HCT116 (cell line): ENCODE measurements at regions not wholly inside any gene's neighbourhood (a gene's known extent, or its start where the extent isn't known, plus 50 kb on each side); places are given as distances from the start of the nearest gene placed in this dataset.

Experiments
- ATAC-seq: fragments of 200-7000 bp; cut with Tn5 transposase; 2 replicates; pipeline ENCODE4 v1.9.1; 2020; ENCODE audit warnings: mild to moderate bottlenecking, moderate library complexity
- BruUV-seq: library from RNA; stranded (reverse); fragments of 400-500 nt; replicated peaks from 2 replicates; lab custom pipeline; 2021; lab: Mats Ljungman, UMichigan
- CTCF ChIA-PET: fragments of 300-600 bp; sonication (Branson Sonifier 250); formaldehyde crosslinking; loops from one replicate; lab custom pipeline; 2021; ENCODE audit warnings: antibody characterized with exemption; lab: Charles Lee
- POLR2A ChIA-PET: fragments of 300-600, 350-600 bp; sonication (Branson Sonifier 250); formaldehyde crosslinking; loops from one replicate; lab custom pipeline; 2021; ENCODE audit warnings: antibody characterized with exemption; lab: Charles Lee
- RAD21 ChIA-PET, 2 experiments: fragments of 300-600 bp; sonication (Branson Sonifier 250); formaldehyde crosslinking; loops; one replicate each; lab custom pipeline; 2023; ENCODE audit warnings: low total read pairs in 2 of 2; ENCODE audit not compliant: uncharacterized antibody in 2 of 2, unreplicated experiment in 2 of 2, low non-redundant PET in 1 of 2; lab: Charles Lee
- DNase-seq: peaks from one replicate; pipeline ENCODE4 v3.0.0-alpha.2; 2010; ENCODE audit warnings: low read depth, low spot score
- H2AFZ ChIP-seq: fragments of 200-600 bp; shearing (Covaris generic), sonication (generic); 2 replicates; pipeline ENCODE4 v1.6.1; 2017; ENCODE audit warnings: low read depth, mixed run types, mixed read lengths, antibody characterized with exemption, low read length; ENCODE audit not compliant: poor library complexity, severe bottlenecking
- H3K27ac ChIP-seq: 2 replicates; pipeline ENCODE4 v1.5.1; 2012; ENCODE audit warnings: low read depth, low read length
- H3K27me3 ChIP-seq: fragments of 200-600 bp; sonication (generic); 2 replicates; pipeline ENCODE4 v1.6.1; 2016; ENCODE audit warnings: mixed run types, low read length, mixed read lengths; ENCODE audit not compliant: insufficient read depth
- H3K36me3 ChIP-seq, 2 experiments: fragments of 200-500 bp in 1 of 2; fragments of 200-600 bp in 1 of 2; sonication (Bioruptor generic) in 1 of 2; sonication (generic) in 1 of 2; 2 replicates each; pipeline versions ENCODE4 v1.5.1 to v1.6.1; 2014 to 2016; ENCODE audit warnings: low read length in 2 of 2, inconsistent platforms in 1 of 2, mixed read lengths in 1 of 2, mixed run types in 1 of 2; ENCODE audit not compliant: insufficient read depth in 2 of 2, control insufficient read depth in 1 of 2
- H3K4me1 ChIP-seq, 2 experiments: fragments of 200-600 bp in 1 of 2; sonication (generic) in 1 of 2; 2 replicates each; pipeline versions ENCODE4 v1.5.1 to v1.6.1; 2012 to 2017; ENCODE audit warnings: low read length in 2 of 2, inconsistent platforms in 1 of 2, mild to moderate bottlenecking in 1 of 2, mixed read lengths in 1 of 2, mixed run types in 1 of 2, moderate library complexity in 1 of 2; ENCODE audit not compliant: insufficient read depth in 2 of 2, control insufficient read depth in 1 of 2
- H3K4me2 ChIP-seq: fragments of 200-600 bp; sonication (generic); 2 replicates; pipeline ENCODE4 v1.6.1; 2017; ENCODE audit warnings: mixed run types, low read length, mixed read lengths
- H3K4me3 ChIP-seq, 2 experiments: fragments of 200-600 bp in 1 of 2; sonication (generic) in 1 of 2; replicated peaks in 1 of 2; 2 replicates each; pipeline ENCODE4 v1.5.1; 2011 to 2016; ENCODE audit warnings: low read length in 2 of 2, control low read depth in 1 of 2, low read depth in 1 of 2, mild to moderate bottlenecking in 1 of 2, mixed read lengths in 1 of 2, mixed run types in 1 of 2
- H3K79me2 ChIP-seq: fragments of 200-600 bp; sonication (generic); 2 replicates; pipeline ENCODE4 v1.6.1; 2017; ENCODE audit warnings: mild to moderate bottlenecking, mixed run types, low read length, moderate library complexity, mixed read lengths; ENCODE audit not compliant: insufficient read depth
- H3K9ac ChIP-seq: fragments of 200-600 bp; sonication (generic); 2 replicates; pipeline ENCODE4 v1.6.1; 2016; ENCODE audit warnings: low read length, mixed read lengths
- H3K9me2 ChIP-seq: fragments of 200-600 bp; sonication (generic), shearing (Covaris generic); 2 replicates; pipeline ENCODE4 v1.6.1; 2017; ENCODE audit warnings: mixed run types, mild to moderate bottlenecking, moderate library complexity; ENCODE audit not compliant: insufficient read depth
- H3K9me3 ChIP-seq, 2 experiments: fragments of 200-500 bp in 1 of 2; fragments of 200-600 bp in 1 of 2; sonication (Bioruptor generic) in 1 of 2; sonication (generic) in 1 of 2; 2 replicates each; pipeline ENCODE4 v1.6.1; 2014 to 2017; ENCODE audit warnings: low read length in 2 of 2, mixed read lengths in 2 of 2, inconsistent platforms in 1 of 2, low read depth in 1 of 2, mild to moderate bottlenecking in 1 of 2, mixed run types in 1 of 2, moderate library complexity in 1 of 2; ENCODE audit not compliant: control insufficient read depth in 1 of 2, insufficient read depth in 1 of 2
- H4K20me1 ChIP-seq: fragments of 200-600 bp; sonication (generic), shearing (Covaris generic); 2 replicates; pipeline ENCODE4 v1.6.1; 2017; ENCODE audit warnings: mixed run types, mild to moderate bottlenecking, moderate library complexity; ENCODE audit not compliant: insufficient read depth
- CBX3 ChIP-seq: IDR thresholded peaks from 2 replicates; pipeline ENCODE4 v1.6.1; 2012; ENCODE audit warnings: low read depth
- CEBPB ChIP-seq: IDR thresholded peaks from 2 replicates; pipeline ENCODE4 v1.6.1; 2012; ENCODE audit warnings: low read depth
- ELF1 ChIP-seq: IDR thresholded peaks from 2 replicates; pipeline ENCODE4 v1.6.1; 2012; ENCODE audit warnings: low read depth, borderline replicate concordance
- FOSL1 ChIP-seq: IDR thresholded peaks from 2 replicates; pipeline ENCODE4 v1.6.1; 2012; ENCODE audit warnings: low read depth
- JUND ChIP-seq: IDR thresholded peaks from 2 replicates; pipeline ENCODE4 v1.6.1; 2012
- MAX ChIP-seq: IDR thresholded peaks from 2 replicates; pipeline ENCODE4 v1.6.1; 2012
- POLR2A ChIP-seq: IDR thresholded peaks from 2 replicates; pipeline ENCODE4 v1.7.0; 2011; ENCODE audit warnings: borderline replicate concordance; ENCODE audit not compliant: insufficient read depth, insufficient read length; ENCODE audit errors: extremely low read depth
- POLR2AphosphoS5 ChIP-seq: IDR thresholded peaks from 2 replicates; pipeline ENCODE4 v1.6.1; 2011; ENCODE audit warnings: mild to moderate bottlenecking, low read depth, low read length, moderate library complexity
- SIN3A ChIP-seq: IDR thresholded peaks from 2 replicates; pipeline ENCODE4 v1.6.1; 2012; ENCODE audit warnings: low read depth
- SP1 ChIP-seq: IDR thresholded peaks from 2 replicates; pipeline ENCODE4 v1.6.1; 2012; ENCODE audit warnings: low read depth
- SRF ChIP-seq: IDR thresholded peaks from 2 replicates; pipeline ENCODE4 v1.6.1; 2012; ENCODE audit warnings: low read depth
- TCF7L2 ChIP-seq: IDR thresholded peaks from 2 replicates; pipeline ENCODE4 v1.7.0; 2011; ENCODE audit warnings: borderline replicate concordance, inconsistent platforms; ENCODE audit not compliant: insufficient read depth, insufficient read length; ENCODE audit errors: extremely low read depth
- YY1 ChIP-seq: IDR thresholded peaks from 2 replicates; pipeline ENCODE4 v1.6.1; 2011; ENCODE audit warnings: low read length, low read depth, moderate library complexity, mild to moderate bottlenecking; ENCODE audit not compliant: insufficient replicate concordance; ENCODE audit errors: extremely low read depth
- ZFX ChIP-seq: fragments of 450-650 bp; IDR thresholded peaks from 2 replicates; pipeline ENCODE4 v1.6.1; 2017
- intact Hi-C: fragments of 100-400 bp; cut with micrococcal nuclease; formaldehyde crosslinking; loops from 2 replicates; pipeline ENCODE4 v1.10.0; 2022
- TF ChIP-seq, protein P1 (sequence below), 3 experiments: fragments of 200-600 bp in 1 of 3; sonication (generic) in 1 of 3; IDR thresholded peaks in 2 of 3; conservative IDR thresholded peaks in 1 of 3; 2 replicates each; pipeline ENCODE4 v1.5.1; 2012 to 2017; ENCODE audit warnings: low read depth in 2 of 3, low read length in 2 of 3, antibody characterized with exemption in 1 of 3, borderline replicate concordance in 1 of 3, control low read depth in 1 of 3, mild to moderate bottlenecking in 1 of 3, mixed read lengths in 1 of 3, mixed run types in 1 of 3, moderate library complexity in 1 of 3; ENCODE audit not compliant: insufficient read depth in 1 of 3
- TF ChIP-seq, protein P2 (sequence below): IDR thresholded peaks from 2 replicates; pipeline ENCODE4 v1.6.1; 2012; ENCODE audit warnings: low read depth

GRCh38 chr20:39941245-39941644 lies 747.8 kb downstream of the MAFB start:
- BruUV-seq: no TSS peak
- no peak for TF ChIP-seq CEBPB
- no peak for TF ChIP-seq POLR2A
- TF ChIP-seq TCF7L2: no peak
- TF ChIP-seq YY1: no peak
- TF ChIP-seq, all 23 proteins: peak for 0
- DNase-seq (no peak), ATAC-seq (no peak)
- H3K9me2 ChIP-seq: no peaks in the 10 kb centered on the region
- ChIA-PET CTCF (no interaction called here), RAD21 (no interaction called here), POLR2A (no interaction called here)
- no peaks in the 10 kb centered on the region for H4K20me1 ChIP-seq
- peaks cover 0 to 7% of the 10 kb centered on the region in 2 experiments; a peak in 2 of 4 replicates for H3K9me3 ChIP-seq
- no peaks in the 10 kb centered on the region for H3K4me1 ChIP-seq
- intact Hi-C loops: no loop called here
- H2AFZ ChIP-seq: no peak overlapping the region
- no peak overlapping the region for H3K27ac ChIP-seq
- no peak overlapping the region for H3K9ac ChIP-seq
- no peaks in the 10 kb centered on the region for H3K27me3 ChIP-seq
- H3K4me3 ChIP-seq: no peak overlapping the region
- no peaks in the 10 kb centered on the region for H3K36me3 ChIP-seq
- no peak overlapping the region for H3K4me2 ChIP-seq
- no peaks in the 10 kb centered on the region for H3K79me2 ChIP-seq

DNA sequence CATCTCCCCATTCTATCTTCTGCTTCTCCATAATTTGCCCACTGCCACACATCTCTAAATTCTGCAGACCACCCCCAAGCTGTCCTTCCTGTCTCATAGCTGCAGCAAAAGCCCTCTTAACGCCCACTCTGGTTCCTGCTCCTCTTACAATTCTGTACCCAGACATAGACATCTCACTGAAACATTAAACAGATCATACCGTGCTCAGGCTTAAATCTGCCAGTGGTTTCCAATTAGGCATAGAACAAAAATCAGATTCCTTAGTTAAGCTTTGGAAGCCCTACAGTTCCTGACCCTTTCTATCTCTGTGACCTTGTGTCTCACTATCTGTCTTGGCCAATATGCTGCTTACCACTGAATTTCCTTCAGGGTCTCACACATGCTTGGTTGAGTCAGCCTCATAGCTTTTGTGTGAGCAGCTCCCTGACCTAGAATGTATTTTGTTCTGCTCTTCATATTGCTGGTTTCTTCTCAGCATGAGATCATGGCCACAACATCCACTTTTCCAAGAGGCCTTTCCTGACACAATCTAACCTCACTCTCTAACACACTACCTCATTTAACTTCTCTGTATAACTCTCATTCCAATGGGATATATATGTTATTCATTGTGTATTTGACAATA lies 749.7 kb downstream of the MAFB start:
- ChIA-PET RAD21 (no interaction called here), POLR2A (no interaction called here), CTCF (no interaction called here)
- Histone ChIP-seq H3K4me3 (no peak overlapping the region), H3K36me3 (no peaks in the 10 kb centered on the region), H3K4me1 (no peaks in the 10 kb centered on the region), H3K27ac (no peak overlapping the region), H3K27me3 (no peaks in the 10 kb centered on the region), H3K9ac (no peak overlapping the region), H2AFZ (no peak overlapping the region), H3K9me3 (peaks cover 0 to 7% of the 10 kb centered on the region in 2 experiments; a peak in 2 of 4 replicates), H4K20me1 (no peaks in the 10 kb centered on the region), H3K79me2 (no peaks in the 10 kb centered on the region), H3K4me2 (no peak overlapping the region), H3K9me2 (no peaks in the 10 kb centered on the region)
- ATAC-seq (no peak), DNase-seq (no peak)
- BruUV-seq: no TSS peak
- intact Hi-C loops: no loop called here
- TF ChIP-seq SIN3A (no peak), TCF7L2 (no peak), JUND (no peak), MAX (no peak), CBX3 (no peak), YY1 (no peak), SP1 (no peak), CEBPB (no peak), SRF (no peak), ZFX (no peak), POLR2A (no peak), FOSL1 (no peak), POLR2AphosphoS5 (no peak), ELF1 (no peak)
- TF ChIP-seq, protein P1, sequence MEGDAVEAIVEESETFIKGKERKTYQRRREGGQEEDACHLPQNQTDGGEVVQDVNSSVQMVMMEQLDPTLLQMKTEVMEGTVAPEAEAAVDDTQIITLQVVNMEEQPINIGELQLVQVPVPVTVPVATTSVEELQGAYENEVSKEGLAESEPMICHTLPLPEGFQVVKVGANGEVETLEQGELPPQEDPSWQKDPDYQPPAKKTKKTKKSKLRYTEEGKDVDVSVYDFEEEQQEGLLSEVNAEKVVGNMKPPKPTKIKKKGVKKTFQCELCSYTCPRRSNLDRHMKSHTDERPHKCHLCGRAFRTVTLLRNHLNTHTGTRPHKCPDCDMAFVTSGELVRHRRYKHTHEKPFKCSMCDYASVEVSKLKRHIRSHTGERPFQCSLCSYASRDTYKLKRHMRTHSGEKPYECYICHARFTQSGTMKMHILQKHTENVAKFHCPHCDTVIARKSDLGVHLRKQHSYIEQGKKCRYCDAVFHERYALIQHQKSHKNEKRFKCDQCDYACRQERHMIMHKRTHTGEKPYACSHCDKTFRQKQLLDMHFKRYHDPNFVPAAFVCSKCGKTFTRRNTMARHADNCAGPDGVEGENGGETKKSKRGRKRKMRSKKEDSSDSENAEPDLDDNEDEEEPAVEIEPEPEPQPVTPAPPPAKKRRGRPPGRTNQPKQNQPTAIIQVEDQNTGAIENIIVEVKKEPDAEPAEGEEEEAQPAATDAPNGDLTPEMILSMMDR (IDR thresholded peaks at IDR 0.05 in 2 of 3, conservative IDR thresholded peaks at IDR 0.05 in 1 of 3; ENCODE audit: borderline replicate concordance in 1 of 3, insufficient read depth in 1 of 3, low read depth in 2 of 3, low read length in 2 of 3): no peak
- TF ChIP-seq, protein P2, sequence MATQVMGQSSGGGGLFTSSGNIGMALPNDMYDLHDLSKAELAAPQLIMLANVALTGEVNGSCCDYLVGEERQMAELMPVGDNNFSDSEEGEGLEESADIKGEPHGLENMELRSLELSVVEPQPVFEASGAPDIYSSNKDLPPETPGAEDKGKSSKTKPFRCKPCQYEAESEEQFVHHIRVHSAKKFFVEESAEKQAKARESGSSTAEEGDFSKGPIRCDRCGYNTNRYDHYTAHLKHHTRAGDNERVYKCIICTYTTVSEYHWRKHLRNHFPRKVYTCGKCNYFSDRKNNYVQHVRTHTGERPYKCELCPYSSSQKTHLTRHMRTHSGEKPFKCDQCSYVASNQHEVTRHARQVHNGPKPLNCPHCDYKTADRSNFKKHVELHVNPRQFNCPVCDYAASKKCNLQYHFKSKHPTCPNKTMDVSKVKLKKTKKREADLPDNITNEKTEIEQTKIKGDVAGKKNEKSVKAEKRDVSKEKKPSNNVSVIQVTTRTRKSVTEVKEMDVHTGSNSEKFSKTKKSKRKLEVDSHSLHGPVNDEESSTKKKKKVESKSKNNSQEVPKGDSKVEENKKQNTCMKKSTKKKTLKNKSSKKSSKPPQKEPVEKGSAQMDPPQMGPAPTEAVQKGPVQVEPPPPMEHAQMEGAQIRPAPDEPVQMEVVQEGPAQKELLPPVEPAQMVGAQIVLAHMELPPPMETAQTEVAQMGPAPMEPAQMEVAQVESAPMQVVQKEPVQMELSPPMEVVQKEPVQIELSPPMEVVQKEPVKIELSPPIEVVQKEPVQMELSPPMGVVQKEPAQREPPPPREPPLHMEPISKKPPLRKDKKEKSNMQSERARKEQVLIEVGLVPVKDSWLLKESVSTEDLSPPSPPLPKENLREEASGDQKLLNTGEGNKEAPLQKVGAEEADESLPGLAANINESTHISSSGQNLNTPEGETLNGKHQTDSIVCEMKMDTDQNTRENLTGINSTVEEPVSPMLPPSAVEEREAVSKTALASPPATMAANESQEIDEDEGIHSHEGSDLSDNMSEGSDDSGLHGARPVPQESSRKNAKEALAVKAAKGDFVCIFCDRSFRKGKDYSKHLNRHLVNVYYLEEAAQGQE: no peak
